GM12878 (cell line): ENCODE measurements at regions not wholly inside any gene's neighbourhood (a gene's known extent, or its start where the extent isn't known, plus 50 kb on each side); places are given as distances from the start of the nearest gene placed in this dataset.

Source experiments
- ATAC-seq: fragments of 200-7000 bp; cut with Tn5 transposase; 3 replicates; pipeline ENCODE4 v1.9.1; 2020; ENCODE audit warnings: mild to moderate bottlenecking, moderate library complexity
- BruUV-seq: library from RNA; stranded (reverse); fragments of 400-500 nt; replicated peaks from 2 replicates; lab custom pipeline; 2021; lab: Mats Ljungman, UMichigan
- CTCF ChIA-PET: fragments of 300-600 bp; sonication (Branson Sonifier 250); formaldehyde crosslinking; extraction: SDS; loops from one replicate; lab custom pipeline; 2021; ENCODE audit warnings: inconsistent platforms; lab: Yijun Ruan, JAX
- POLR2A ChIA-PET: fragments of 350-600 bp; formaldehyde crosslinking; extraction: SDS; loops from one replicate; lab custom pipeline; 2021; ENCODE audit warnings: inconsistent platforms; lab: Charles Lee
- RAD21 ChIA-PET: fragments of 300-600 bp; sonication (Branson Sonifier 250); formaldehyde crosslinking; loops from one replicate; lab custom pipeline; 2023; ENCODE audit warnings: antibody characterized with exemption; ENCODE audit not compliant: unreplicated experiment; lab: Charles Lee
- SMC1A ChIA-PET: fragments of 300-600 bp; sonication (Branson Sonifier 250); formaldehyde crosslinking; loops from one replicate; lab custom pipeline; 2023; ENCODE audit not compliant: unreplicated experiment, uncharacterized antibody; lab: Charles Lee
- DNase-seq: peaks from one replicate; pipeline ENCODE4 v3.0.0-alpha.2; 2011; ENCODE audit warnings: low read depth, low spot score
- FAIRE-seq: peaks from 3 replicates; lab custom pipeline; 2011; peaks lifted over from hg19 to GRCh38; lab: Jason Lieb, UNC
- H2AFZ ChIP-seq: 2 replicates; pipeline ENCODE4 v1.6.0; 2011; ENCODE audit warnings: low read depth, low read length, control low read depth; ENCODE audit not compliant: control insufficient read depth
- H3K27ac ChIP-seq: 2 replicates; pipeline ENCODE4 v1.5.1; 2011; ENCODE audit warnings: control low read depth; ENCODE audit not compliant: control insufficient read depth, insufficient read depth
- H3K27me3 ChIP-seq, 2 experiments: replicated peaks in 1 of 2; 2 replicates each; pipeline versions ENCODE4 v1.6.0 to v1.6.1; 2011; ENCODE audit warnings: low read length in 1 of 2; ENCODE audit not compliant: control insufficient read depth in 2 of 2, insufficient read depth in 2 of 2
- H3K36me3 ChIP-seq, 2 experiments: 2 replicates each; pipeline ENCODE4 v1.5.1; 2011; ENCODE audit warnings: low read length in 1 of 2; ENCODE audit not compliant: control insufficient read depth in 2 of 2, insufficient read depth in 2 of 2
- H3K4me1 ChIP-seq: 2 replicates; pipeline ENCODE4 v1.6.1; 2011; ENCODE audit warnings: mild to moderate bottlenecking, low read length, moderate library complexity, mixed read lengths; ENCODE audit not compliant: control insufficient read depth, insufficient read depth
- H3K4me2 ChIP-seq: 2 replicates; pipeline ENCODE4 v1.6.0; 2011; ENCODE audit warnings: control low read depth; ENCODE audit not compliant: control insufficient read depth, insufficient read depth
- H3K4me3 ChIP-seq: fragments of 200-600 bp; sonication (generic); 2 replicates; pipeline ENCODE4 v1.5.1; 2016
- H3K79me2 ChIP-seq: 2 replicates; pipeline ENCODE4 v1.6.0; 2011; ENCODE audit warnings: low read length; ENCODE audit not compliant: control insufficient read depth, insufficient read depth
- H3K9ac ChIP-seq: 2 replicates; pipeline ENCODE4 v1.8.0; 2011; ENCODE audit warnings: low read length, control low read depth, mixed read lengths; ENCODE audit not compliant: control insufficient read depth, insufficient read depth
- H3K9me3 ChIP-seq: replicated peaks from 3 replicates; pipeline ENCODE4 v1.5.1; 2011; ENCODE audit warnings: mild to moderate bottlenecking, low read length; ENCODE audit not compliant: control insufficient read depth, insufficient read depth
- H4K20me1 ChIP-seq: 2 replicates; pipeline ENCODE4 v1.6.0; 2011; ENCODE audit not compliant: control insufficient read depth, insufficient read depth
- BMI1 ChIP-seq: fragments of 450-650 bp; IDR thresholded peaks from 2 replicates; pipeline ENCODE4 v1.6.1; 2016; ENCODE audit warnings: mild to moderate bottlenecking, moderate library complexity, borderline replicate concordance
- CEBPB ChIP-seq, 2 experiments: fragments of 150-350 bp in 1 of 2; IDR thresholded peaks; 2 replicates each; pipeline ENCODE4 v1.6.1; 2012 to 2014; ENCODE audit warnings: low read depth in 2 of 2, low read length in 2 of 2, borderline replicate concordance in 1 of 2, inconsistent platforms in 1 of 2
- HDAC2 ChIP-seq: fragments of 200-600 bp; sonication (generic); IDR thresholded peaks from 2 replicates; pipeline ENCODE4 v1.6.1; 2017
- PKNOX1 ChIP-seq: fragments of 450-650 bp; IDR thresholded peaks from 2 replicates; pipeline ENCODE4 v1.6.1; 2016; ENCODE audit warnings: mild to moderate bottlenecking
- RAD51 ChIP-seq: fragments of 450-650 bp; IDR thresholded peaks from 2 replicates; pipeline ENCODE4 v1.6.1; 2016; ENCODE audit warnings: moderate library complexity, mild to moderate bottlenecking, inconsistent platforms
- RFX5 ChIP-seq: IDR thresholded peaks from 2 replicates; pipeline ENCODE4 v1.6.1; 2011; ENCODE audit warnings: low read depth, low read length, improper control_type of control experiment
- SMC3 ChIP-seq: IDR thresholded peaks from 2 replicates; pipeline ENCODE4 v1.6.1; 2011; ENCODE audit warnings: low read length, improper control_type of control experiment, borderline replicate concordance
- SPI1 ChIP-seq: IDR thresholded peaks from 2 replicates; pipeline ENCODE4 v1.6.1; 2011; ENCODE audit warnings: low read depth, mild to moderate bottlenecking, low read length, moderate library complexity, borderline replicate concordance; ENCODE audit not compliant: insufficient read depth
- STAT1 ChIP-seq: fragments of 450-650 bp; conservative IDR thresholded peaks from 2 replicates; pipeline ENCODE4 v1.6.1; 2014; ENCODE audit warnings: antibody characterized with exemption, mild to moderate bottlenecking
- YBX1 ChIP-seq: fragments of 450-650 bp; IDR thresholded peaks from 2 replicates; pipeline ENCODE4 v1.6.1; 2016; ENCODE audit warnings: antibody characterized with exemption
- ZNF207 ChIP-seq: fragments of 450-650 bp; IDR thresholded peaks from 2 replicates; pipeline ENCODE4 v1.6.1; 2014; ENCODE audit warnings: antibody characterized with exemption, mild to moderate bottlenecking, borderline replicate concordance
- WGBS: methylation state at CpG from one replicate; pipeline ENCODE4 v1.1.6; 2016; ENCODE audit warnings: low lambda C conversion rate; ENCODE audit not compliant: insufficient replicate concordance, insufficient coverage; ENCODE audit errors: missing lambda C conversion rate; 5-methylcytosine and 5-hydroxymethylcytosine counted together
- in situ Hi-C: fragments of 300-500 bp; cut with MboI; formaldehyde crosslinking; loops from 9 replicates; pipeline ENCODE4 v1.14.3; 2018; ENCODE audit warnings: mixed read lengths
- intact Hi-C: fragments of 100-400 bp; cut with micrococcal nuclease; formaldehyde crosslinking; loops from one replicate; pipeline ENCODE4 v1.14.2; 2022; ENCODE audit not compliant: unreplicated experiment
- TF ChIP-seq, protein P1 (sequence below): IDR thresholded peaks from 2 replicates; pipeline ENCODE4 v1.6.1; 2011; ENCODE audit warnings: borderline replicate concordance, low read depth, mild to moderate bottlenecking, moderate library complexity, low read length; ENCODE audit not compliant: insufficient read depth, poor library complexity, severe bottlenecking
- TF ChIP-seq, protein P2 (sequence below): fragments of 450-650 bp; IDR thresholded peaks from 2 replicates; pipeline ENCODE4 v1.6.1; 2017; ENCODE audit warnings: mild to moderate bottlenecking, low read depth, inconsistent platforms; ENCODE audit not compliant: poor library complexity, severe bottlenecking

GRCh38 chrX:95733426-95733825, 951.2 kb upstream of the DIAPH2 start:
- Histone ChIP-seq H3K79me2 (no peaks in the 10 kb centered on the region), H4K20me1 (no peaks in the 10 kb centered on the region), H3K27ac (no peak overlapping the region), H3K4me1 (no peaks in the 10 kb centered on the region), H3K27me3 (no peaks in the 10 kb centered on the region), H3K9me3 (no peaks in the 10 kb centered on the region), H3K4me2 (no peak overlapping the region), H3K36me3 (no peaks in the 10 kb centered on the region), H3K4me3 (no peak overlapping the region), H2AFZ (no peak overlapping the region), H3K9ac (no peak overlapping the region)
- WGBS, result 12% methylated on average over 3 of the region's 3 CpGs
- SMC1A ChIA-PET, result no interaction called here
- intact Hi-C loops, result no loop called here
- RAD21 ChIA-PET, result no interaction called here
- no TSS peak for BruUV-seq
- in situ Hi-C loops, result no loop called here
- FAIRE-seq (no peak), DNase-seq (no peak), ATAC-seq (no peak)
- POLR2A ChIA-PET, result no interaction called here
- CTCF ChIA-PET, result no interaction called here
- no peak for TF ChIP-seq BMI1
- no peak for TF ChIP-seq RFX5
- TF ChIP-seq, protein P1, sequence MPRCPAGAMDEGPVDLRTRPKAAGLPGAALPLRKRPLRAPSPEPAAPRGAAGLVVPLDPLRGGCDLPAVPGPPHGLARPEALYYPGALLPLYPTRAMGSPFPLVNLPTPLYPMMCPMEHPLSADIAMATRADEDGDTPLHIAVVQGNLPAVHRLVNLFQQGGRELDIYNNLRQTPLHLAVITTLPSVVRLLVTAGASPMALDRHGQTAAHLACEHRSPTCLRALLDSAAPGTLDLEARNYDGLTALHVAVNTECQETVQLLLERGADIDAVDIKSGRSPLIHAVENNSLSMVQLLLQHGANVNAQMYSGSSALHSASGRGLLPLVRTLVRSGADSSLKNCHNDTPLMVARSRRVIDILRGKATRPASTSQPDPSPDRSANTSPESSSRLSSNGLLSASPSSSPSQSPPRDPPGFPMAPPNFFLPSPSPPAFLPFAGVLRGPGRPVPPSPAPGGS, result no peak
- TF ChIP-seq YBX1, result no peak
- no peak for TF ChIP-seq ZNF207
- TF ChIP-seq CEBPB (IDR thresholded peaks at IDR 0.05; ENCODE audit: borderline replicate concordance in 1 of 2, low read depth in 2 of 2, low read length in 2 of 2), result no peak
- TF ChIP-seq PKNOX1, result no peak
- TF ChIP-seq, protein P2, sequence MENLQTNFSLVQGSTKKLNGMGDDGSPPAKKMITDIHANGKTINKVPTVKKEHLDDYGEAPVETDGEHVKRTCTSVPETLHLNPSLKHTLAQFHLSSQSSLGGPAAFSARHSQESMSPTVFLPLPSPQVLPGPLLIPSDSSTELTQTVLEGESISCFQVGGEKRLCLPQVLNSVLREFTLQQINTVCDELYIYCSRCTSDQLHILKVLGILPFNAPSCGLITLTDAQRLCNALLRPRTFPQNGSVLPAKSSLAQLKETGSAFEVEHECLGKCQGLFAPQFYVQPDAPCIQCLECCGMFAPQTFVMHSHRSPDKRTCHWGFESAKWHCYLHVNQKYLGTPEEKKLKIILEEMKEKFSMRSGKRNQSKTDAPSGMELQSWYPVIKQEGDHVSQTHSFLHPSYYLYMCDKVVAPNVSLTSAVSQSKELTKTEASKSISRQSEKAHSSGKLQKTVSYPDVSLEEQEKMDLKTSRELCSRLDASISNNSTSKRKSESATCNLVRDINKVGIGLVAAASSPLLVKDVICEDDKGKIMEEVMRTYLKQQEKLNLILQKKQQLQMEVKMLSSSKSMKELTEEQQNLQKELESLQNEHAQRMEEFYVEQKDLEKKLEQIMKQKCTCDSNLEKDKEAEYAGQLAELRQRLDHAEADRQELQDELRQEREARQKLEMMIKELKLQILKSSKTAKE, result no peak
- no peak for TF ChIP-seq RAD51
- no peak for TF ChIP-seq SMC3
- TF ChIP-seq STAT1, result no peak
- TF ChIP-seq HDAC2, result no peak
- no peak for TF ChIP-seq SPI1
